Gastroesophageal sphincter (tissue), 3 donors: ENCODE measurements at regions not wholly inside any gene's neighbourhood (a gene's known extent, or its start where the extent isn't known, plus 50 kb on each side); places are given as distances from the start of the nearest gene placed in this dataset.

Experiments used
- CTCF ChIP-seq, 4 experiments: fragments of 200-600 bp in 2 of 4; fragments of 450-650 bp in 2 of 4; sonication (generic) in 1 of 4; IDR thresholded peaks; one replicate each; pipeline ENCODE4 v1.5.1; 2017 to 2019; ENCODE audit warnings: antibody characterized with exemption in 4 of 4, mild to moderate bottlenecking in 2 of 4, moderate library complexity in 2 of 4
- EP300 ChIP-seq: sonication (generic); formaldehyde crosslinking; IDR thresholded peaks from one replicate; pipeline ENCODE4 v1.6.1; 2017; ENCODE audit warnings: antibody characterized with exemption, mild to moderate bottlenecking
- POLR2A ChIP-seq, 2 donors: fragments of 450-650 bp; IDR thresholded peaks; one replicate each; pipeline ENCODE4 v1.6.1; 2017; ENCODE audit warnings: antibody characterized with exemption in 2 of 2, mild to moderate bottlenecking in 2 of 2, moderate library complexity in 1 of 2

- no peak for TF ChIP-seq CTCF (IDR thresholded peaks at IDR 0.05)
- TF ChIP-seq EP300, result no peak
- TF ChIP-seq POLR2A (IDR thresholded peaks at IDR 0.05), result no peak
Observed at GRCh38 chr12:67442896-67443295, 173.7 kb downstream of the CAND1 start.
